ENCODE measurements at regions not wholly inside any gene's neighbourhood (a gene's known extent, or its start where the extent isn't known, plus 50 kb on each side); places are given as distances from the start of the nearest gene placed in this dataset.

GRCh38 chr6:21808551-21809242, 215.1 kb downstream of the SOX4 start:
- no peak overlapping the region for H3K27ac ChIP-seq (ENCODE audit: low read depth, low read length)
- no peaks in the 10 kb centered on the region for H3K27me3 ChIP-seq (ENCODE audit: control insufficient read depth, insufficient read depth, low read length, poor library complexity, severe bottlenecking)
- no peak overlapping the region for H3K4me3 Mint-ChIP-seq
- H3K9ac ChIP-seq (ENCODE audit: extremely low read depth, low read length, poor library complexity, severe bottlenecking): no peak overlapping the region
- H3K9me3 ChIP-seq (ENCODE audit: control insufficient read depth, low read length): no peaks in the 10 kb centered on the region
- TF ChIP-seq, protein P1, sequence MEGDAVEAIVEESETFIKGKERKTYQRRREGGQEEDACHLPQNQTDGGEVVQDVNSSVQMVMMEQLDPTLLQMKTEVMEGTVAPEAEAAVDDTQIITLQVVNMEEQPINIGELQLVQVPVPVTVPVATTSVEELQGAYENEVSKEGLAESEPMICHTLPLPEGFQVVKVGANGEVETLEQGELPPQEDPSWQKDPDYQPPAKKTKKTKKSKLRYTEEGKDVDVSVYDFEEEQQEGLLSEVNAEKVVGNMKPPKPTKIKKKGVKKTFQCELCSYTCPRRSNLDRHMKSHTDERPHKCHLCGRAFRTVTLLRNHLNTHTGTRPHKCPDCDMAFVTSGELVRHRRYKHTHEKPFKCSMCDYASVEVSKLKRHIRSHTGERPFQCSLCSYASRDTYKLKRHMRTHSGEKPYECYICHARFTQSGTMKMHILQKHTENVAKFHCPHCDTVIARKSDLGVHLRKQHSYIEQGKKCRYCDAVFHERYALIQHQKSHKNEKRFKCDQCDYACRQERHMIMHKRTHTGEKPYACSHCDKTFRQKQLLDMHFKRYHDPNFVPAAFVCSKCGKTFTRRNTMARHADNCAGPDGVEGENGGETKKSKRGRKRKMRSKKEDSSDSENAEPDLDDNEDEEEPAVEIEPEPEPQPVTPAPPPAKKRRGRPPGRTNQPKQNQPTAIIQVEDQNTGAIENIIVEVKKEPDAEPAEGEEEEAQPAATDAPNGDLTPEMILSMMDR (conservative IDR thresholded peaks at IDR 0.05): no peak
- no peaks in the 10 kb centered on the region for H3K27me3 Mint-ChIP-seq (ENCODE audit: insufficient read depth)
- peaks cover 45% of the 10 kb centered on the region for H3K36me3 Mint-ChIP-seq (ENCODE audit: low read depth)
- peaks cover 4% of the 10 kb centered on the region for H3K4me1 ChIP-seq (ENCODE audit: control insufficient read depth, insufficient read depth, low read length)
- no peak overlapping the region for H3K4me3 ChIP-seq (ENCODE audit: low read length)
- 87 to 89% methylated on average over 13 to 16 of the region's 16 CpGs for WGBS, 2 experiments (ENCODE audit: insufficient coverage in 1 of 2, insufficient read length in 1 of 2)
- peaks cover 87% of the 10 kb centered on the region for H3K36me3 ChIP-seq (ENCODE audit: control insufficient read depth, insufficient read depth, low read length)
- H3K27ac Mint-ChIP-seq: no peak overlapping the region
- DNase-seq: no peak
- peaks cover 15% of the 10 kb centered on the region for H3K4me1 Mint-ChIP-seq
- H3K9me3 Mint-ChIP-seq: no peaks in the 10 kb centered on the region

GRCh38 chr6:21811484-21811883, 217.9 kb downstream of the SOX4 start:
- H3K9me3 Mint-ChIP-seq: no peaks in the 10 kb centered on the region
- Histone ChIP-seq H3K4me1 (ENCODE audit: control insufficient read depth, insufficient read depth, low read length) (peaks cover 4% of the 10 kb centered on the region), H3K36me3 (ENCODE audit: control insufficient read depth, insufficient read depth, low read length) (peaks cover 79% of the 10 kb centered on the region), H3K27ac (ENCODE audit: low read depth, low read length) (no peak overlapping the region), H3K4me3 (ENCODE audit: low read length) (no peak overlapping the region), H3K9me3 (ENCODE audit: control insufficient read depth, low read length) (no peaks in the 10 kb centered on the region), H3K27me3 (ENCODE audit: control insufficient read depth, insufficient read depth, low read length, poor library complexity, severe bottlenecking) (no peaks in the 10 kb centered on the region), H3K9ac (ENCODE audit: extremely low read depth, low read length, poor library complexity, severe bottlenecking) (no peak overlapping the region)
- H3K4me1 Mint-ChIP-seq: peaks cover 28% of the 10 kb centered on the region
- no peak for DNase-seq
- H3K36me3 Mint-ChIP-seq (ENCODE audit: low read depth): peaks cover 52% of the 10 kb centered on the region
- H3K4me3 Mint-ChIP-seq: no peak overlapping the region
- no peaks in the 10 kb centered on the region for H3K27me3 Mint-ChIP-seq (ENCODE audit: insufficient read depth)
- TF ChIP-seq, protein P1 (conservative IDR thresholded peaks at IDR 0.05): no peak
- H3K27ac Mint-ChIP-seq: no peak overlapping the region
- 92% methylated on average over 4 of the region's 4 CpGs for WGBS, 2 experiments (ENCODE audit: insufficient coverage in 1 of 2, insufficient read length in 1 of 2)

DNA sequence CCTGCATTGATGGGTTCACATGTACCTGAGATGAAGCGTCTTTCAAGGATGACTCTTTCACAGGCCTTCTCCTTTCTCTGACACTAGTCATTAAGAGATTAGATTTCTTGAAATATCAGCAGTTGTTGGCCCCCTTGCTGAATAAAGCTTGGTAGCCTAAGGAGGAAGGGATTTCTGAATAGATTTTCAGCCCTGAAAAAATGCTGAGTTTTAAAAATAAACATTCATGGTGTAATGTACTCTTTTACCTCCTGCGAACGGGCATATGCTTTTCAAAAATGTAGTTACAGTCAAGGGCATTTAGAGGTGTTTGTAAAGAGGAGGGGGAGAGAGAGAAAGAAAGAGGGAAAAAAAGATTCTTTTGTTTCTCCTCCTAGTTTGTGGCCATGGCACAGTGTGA, 222.7 kb downstream of the SOX4 start:
- H3K27me3 ChIP-seq (ENCODE audit: control insufficient read depth, insufficient read depth, low read length, poor library complexity, severe bottlenecking): no peaks in the 10 kb centered on the region
- H3K27ac Mint-ChIP-seq: peak overlapping the region; percentile 33
- 91 to 100% methylated on average over 2 to 3 of the region's 3 CpGs for WGBS, 2 experiments (ENCODE audit: insufficient coverage in 1 of 2, insufficient read length in 1 of 2)

More for the DNA sequence above, 222.7 kb downstream of the SOX4 start:
- Histone ChIP-seq H3K36me3 (ENCODE audit: control insufficient read depth, insufficient read depth, low read length) (peaks cover 54% of the 10 kb centered on the region), H3K9me3 (ENCODE audit: control insufficient read depth, low read length) (no peaks in the 10 kb centered on the region), H3K27ac (ENCODE audit: low read depth, low read length) (no peak overlapping the region), H3K9ac (ENCODE audit: extremely low read depth, low read length, poor library complexity, severe bottlenecking) (no peak overlapping the region), H3K4me1 (ENCODE audit: control insufficient read depth, insufficient read depth, low read length) (no peaks in the 10 kb centered on the region), H3K4me3 (ENCODE audit: low read length) (no peak overlapping the region)
- no peak for DNase-seq
- peaks cover 13% of the 10 kb centered on the region for H3K4me1 Mint-ChIP-seq
- H3K36me3 Mint-ChIP-seq (ENCODE audit: low read depth): peaks cover 55% of the 10 kb centered on the region
- no peak overlapping the region for H3K4me3 Mint-ChIP-seq
- TF ChIP-seq, protein P1 (conservative IDR thresholded peaks at IDR 0.05): no peak
- H3K9me3 Mint-ChIP-seq: no peaks in the 10 kb centered on the region
- no peaks in the 10 kb centered on the region for H3K27me3 Mint-ChIP-seq (ENCODE audit: insufficient read depth)

Measured in endodermal cell (in vitro differentiated cells).